DMS 273 treated with DMSO at 0.1 percent for 48 hours (cell line): ENCODE measurements at regions not wholly inside any gene's neighbourhood (a gene's known extent, or its start where the extent isn't known, plus 50 kb on each side); places are given as distances from the start of the nearest gene placed in this dataset.
"Not testable (repeated sequence)": the region's sequence is repeated elsewhere in the genome, so short reads cannot be mapped to it uniquely, and the experiment has no call there.

Experiments used
- DNase-seq: peaks from one replicate; lab custom pipeline; 2025; lab: John Stamatoyannopoulos, UW

- no peak for DNase-seq
These were observed 912.7 kb upstream of the LRFN5 start for GRCh38 chr14:40694023-40694422.

- DNase-seq = no peak
These were observed 915.6 kb upstream of the LRFN5 start for GRCh38 chr14:40691066-40691465.

- DNase-seq = no peak
These were observed 920.9 kb upstream of the LRFN5 start for GRCh38 chr14:40685764-40686163.

GRCh38 chr14:40684328-40684727, 922.3 kb upstream of the LRFN5 start:
- no peak for DNase-seq

- DNase-seq = no peak
These were observed 924.4 kb upstream of the LRFN5 start for GRCh38 chr14:40682131-40682913.

GRCh38 chr14:40679256-40679655, 927.4 kb upstream of the LRFN5 start:
- DNase-seq = no peak

- DNase-seq = not testable (repeated sequence)
These were observed 929.5 kb upstream of the LRFN5 start for GRCh38 chr14:40677206-40677605.

GRCh38 chr14:40674502-40674901, 932.2 kb upstream of the LRFN5 start:
- no peak for DNase-seq

GRCh38 chr14:40656311-40656710, 950.4 kb upstream of the LRFN5 start:
- DNase-seq = no peak

- no peak for DNase-seq
These were observed 954.5 kb upstream of the LRFN5 start for GRCh38 chr14:40652089-40652691.

GRCh38 chr14:40630471-40630870, 976.2 kb upstream of the LRFN5 start:
- DNase-seq = no peak

- DNase-seq = not testable (repeated sequence)
These were observed 977.0 kb upstream of the LRFN5 start for GRCh38 chr14:40629551-40630137.

GRCh38 chr14:40629144-40629543, 977.5 kb upstream of the LRFN5 start:
- DNase-seq = no peak

GRCh38 chr14:40623643-40624042, 983.0 kb upstream of the LRFN5 start:
- no peak for DNase-seq

- no peak for DNase-seq
These were observed 988.3 kb upstream of the LRFN5 start for GRCh38 chr14:40618225-40618898.

GRCh38 chr14:40616579-40616978, 990.1 kb upstream of the LRFN5 start:
- DNase-seq = no peak

- no peak for DNase-seq
These were observed 1005.6 kb upstream of the LRFN5 start for GRCh38 chr14:40601063-40601462.

GRCh38 chr14:40599725-40600124, 1007.0 kb upstream of the LRFN5 start:
- no peak for DNase-seq

GRCh38 chr14:40581264-40581663, 1025.4 kb upstream of the LRFN5 start:
- DNase-seq = no peak

GRCh38 chr14:40576880-40577478, 1029.7 kb upstream of the LRFN5 start:
- DNase-seq = no peak

GRCh38 chr14:40574780-40575179, 1031.9 kb upstream of the LRFN5 start:
- DNase-seq = no peak

GRCh38 chr14:40525314-40525713, 1081.4 kb upstream of the LRFN5 start:
- DNase-seq = no peak
